Dermis microvascular lymphatic vessel endothelial cell (primary cell): ENCODE measurements at regions not wholly inside any gene's neighbourhood (a gene's known extent, or its start where the extent isn't known, plus 50 kb on each side); places are given as distances from the start of the nearest gene placed in this dataset.
"Not testable (repeated sequence)": the region's sequence is repeated elsewhere in the genome, so short reads cannot be mapped to it uniquely, and the experiment has no call there.

Experiments
- DNase-seq, 2 donors: peaks; one replicate each; pipeline versions ENCODE4 v3.0.0 to v3.0.0-alpha.2; 2010; ENCODE audit warnings: low read depth in 2 of 2

GRCh38 chr4:175273995-175274753 is 356.0 kb downstream of the ADAM29 start:
- DNase-seq = no peak

- no peak for DNase-seq
Observed at GRCh38 chr4:175277816-175278215, 359.7 kb downstream of the ADAM29 start.

- no peak for DNase-seq
Observed at GRCh38 chr4:175280153-175280552, 362.0 kb downstream of the ADAM29 start.

GRCh38 chr4:175281894-175282293 is 363.7 kb downstream of the ADAM29 start:
- no peak for DNase-seq

- DNase-seq = no peak
Observed at GRCh38 chr4:175282407-175282806, 364.2 kb downstream of the ADAM29 start.

GRCh38 chr4:175290401-175290800 is 372.2 kb downstream of the ADAM29 start:
- no peak for DNase-seq

GRCh38 chr4:175297965-175298565 is 379.9 kb downstream of the ADAM29 start:
- DNase-seq = no peak

GRCh38 chr4:175306436-175306835 is 388.3 kb downstream of the ADAM29 start:
- DNase-seq = no peak

GRCh38 chr4:175307326-175307725 is 389.2 kb downstream of the ADAM29 start:
- no peak for DNase-seq

GRCh38 chr4:175308236-175308635 is 390.1 kb downstream of the ADAM29 start:
- DNase-seq = no peak

- DNase-seq = no peak
Observed at GRCh38 chr4:175309041-175309440, 390.9 kb downstream of the ADAM29 start.

- DNase-seq = no peak
Observed at GRCh38 chr4:175325230-175325629, 407.1 kb downstream of the ADAM29 start.

GRCh38 chr4:175326796-175327195 is 408.6 kb downstream of the ADAM29 start:
- no peak for DNase-seq

GRCh38 chr4:175330236-175330635 is 412.1 kb downstream of the ADAM29 start:
- no peak for DNase-seq

- DNase-seq = no peak
Observed at GRCh38 chr4:175330652-175331051, 412.5 kb downstream of the ADAM29 start.

GRCh38 chr4:175335331-175335730 is 417.2 kb downstream of the ADAM29 start:
- DNase-seq = no peak

GRCh38 chr4:175336570-175336969 is 418.4 kb downstream of the ADAM29 start:
- not testable (repeated sequence) for DNase-seq

- no peak for DNase-seq
Observed at GRCh38 chr4:175339100-175339707, 421.0 kb downstream of the ADAM29 start.

- no peak for DNase-seq
Observed at GRCh38 chr4:175341203-175341755, 423.1 kb downstream of the ADAM29 start.

- DNase-seq = no peak
Observed at GRCh38 chr4:175346376-175346775, 428.2 kb downstream of the ADAM29 start.

- no peak for DNase-seq
Observed at GRCh38 chr4:175350246-175350645, 432.1 kb downstream of the ADAM29 start.

- no peak for DNase-seq
Observed at GRCh38 chr4:175351473-175351872, 433.3 kb downstream of the ADAM29 start.

GRCh38 chr4:175369087-175369486 is 443.0 kb downstream of the GPM6A start:
- no peak for DNase-seq
